Mesothelial cell of epicardium (in vitro differentiated cells): ENCODE measurements at regions not wholly inside any gene's neighbourhood (a gene's known extent, or its start where the extent isn't known, plus 50 kb on each side); places are given as distances from the start of the nearest gene placed in this dataset.

Source experiments
- DNase-seq, 2 experiments: peaks; one replicate each; pipeline ENCODE4 v3.0.0; 2021; ENCODE audit warnings: low spot score in 2 of 2; ENCODE audit not compliant: unreplicated experiment in 2 of 2
- H3K27ac Mint-ChIP-seq: 2 replicates; pipeline ENCODE4 v1.8.0; 2021; ENCODE audit warnings: mixed read lengths
- H3K27me3 Mint-ChIP-seq: 2 replicates; pipeline ENCODE4 v1.8.0; 2021; ENCODE audit warnings: low read depth, mixed read lengths
- H3K36me3 Mint-ChIP-seq: 2 replicates; pipeline ENCODE4 v1.8.0; 2021; ENCODE audit warnings: mixed read lengths
- H3K4me1 Mint-ChIP-seq: 2 replicates; pipeline ENCODE4 v1.8.0; 2021; ENCODE audit warnings: mixed read lengths
- H3K4me3 Mint-ChIP-seq: 2 replicates; pipeline ENCODE4 v1.8.0; 2021; ENCODE audit warnings: mild to moderate bottlenecking, moderate library complexity, mixed read lengths
- H3K9me3 Mint-ChIP-seq: 2 replicates; pipeline ENCODE4 v1.8.0; 2021; ENCODE audit warnings: mixed read lengths
- TF ChIP-seq, protein P1 (sequence below): fragments of 200-600 bp; sonication (generic); IDR thresholded peaks from one replicate; pipeline ENCODE4 v1.5.0; 2021; ENCODE audit warnings: antibody characterized with exemption; ENCODE audit not compliant: unreplicated experiment

DNA sequence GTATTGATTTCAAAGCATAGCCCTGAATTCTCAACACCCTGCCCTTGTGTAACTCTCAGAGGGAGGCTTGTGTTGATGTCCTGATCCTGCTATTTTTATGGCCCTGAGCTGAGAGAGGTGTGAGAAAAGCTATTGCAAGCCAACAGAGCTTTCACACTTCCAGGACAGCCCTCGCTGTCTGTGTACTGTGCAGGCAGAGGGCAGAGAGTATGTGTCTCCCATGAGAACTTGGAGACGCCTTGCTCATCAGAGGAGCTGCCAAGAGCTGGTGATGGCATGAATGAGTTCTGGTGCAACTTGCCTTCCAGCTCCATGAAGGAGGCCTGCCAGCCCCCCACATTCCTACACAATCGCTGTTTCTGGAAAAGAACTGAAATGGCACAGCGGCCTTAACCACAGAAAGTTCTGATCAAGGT, 144.1 kb upstream of the AJAP1 start:
- Mint-ChIP-seq H3K36me3 (no peaks in the 10 kb centered on the region), H3K9me3 (no peaks in the 10 kb centered on the region), H3K27ac (no peak overlapping the region), H3K4me1 (peaks cover 12% of the 10 kb centered on the region), H3K27me3 (peaks cover 7% of the 10 kb centered on the region), H3K4me3 (no peak overlapping the region)
- DNase-seq = no peak
- TF ChIP-seq, protein P1, sequence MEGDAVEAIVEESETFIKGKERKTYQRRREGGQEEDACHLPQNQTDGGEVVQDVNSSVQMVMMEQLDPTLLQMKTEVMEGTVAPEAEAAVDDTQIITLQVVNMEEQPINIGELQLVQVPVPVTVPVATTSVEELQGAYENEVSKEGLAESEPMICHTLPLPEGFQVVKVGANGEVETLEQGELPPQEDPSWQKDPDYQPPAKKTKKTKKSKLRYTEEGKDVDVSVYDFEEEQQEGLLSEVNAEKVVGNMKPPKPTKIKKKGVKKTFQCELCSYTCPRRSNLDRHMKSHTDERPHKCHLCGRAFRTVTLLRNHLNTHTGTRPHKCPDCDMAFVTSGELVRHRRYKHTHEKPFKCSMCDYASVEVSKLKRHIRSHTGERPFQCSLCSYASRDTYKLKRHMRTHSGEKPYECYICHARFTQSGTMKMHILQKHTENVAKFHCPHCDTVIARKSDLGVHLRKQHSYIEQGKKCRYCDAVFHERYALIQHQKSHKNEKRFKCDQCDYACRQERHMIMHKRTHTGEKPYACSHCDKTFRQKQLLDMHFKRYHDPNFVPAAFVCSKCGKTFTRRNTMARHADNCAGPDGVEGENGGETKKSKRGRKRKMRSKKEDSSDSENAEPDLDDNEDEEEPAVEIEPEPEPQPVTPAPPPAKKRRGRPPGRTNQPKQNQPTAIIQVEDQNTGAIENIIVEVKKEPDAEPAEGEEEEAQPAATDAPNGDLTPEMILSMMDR = no peak

- Mint-ChIP-seq H3K9me3 (no peaks in the 10 kb centered on the region), H3K27ac (no peak overlapping the region), H3K4me1 (peaks cover 15% of the 10 kb centered on the region), H3K27me3 (peaks cover 3% of the 10 kb centered on the region), H3K36me3 (no peaks in the 10 kb centered on the region), H3K4me3 (no peak overlapping the region)
- TF ChIP-seq, protein P1 = no peak
- no peak for DNase-seq
Measured at GRCh38 chr1:4511374-4511773, 143.0 kb upstream of the AJAP1 start.

DNA sequence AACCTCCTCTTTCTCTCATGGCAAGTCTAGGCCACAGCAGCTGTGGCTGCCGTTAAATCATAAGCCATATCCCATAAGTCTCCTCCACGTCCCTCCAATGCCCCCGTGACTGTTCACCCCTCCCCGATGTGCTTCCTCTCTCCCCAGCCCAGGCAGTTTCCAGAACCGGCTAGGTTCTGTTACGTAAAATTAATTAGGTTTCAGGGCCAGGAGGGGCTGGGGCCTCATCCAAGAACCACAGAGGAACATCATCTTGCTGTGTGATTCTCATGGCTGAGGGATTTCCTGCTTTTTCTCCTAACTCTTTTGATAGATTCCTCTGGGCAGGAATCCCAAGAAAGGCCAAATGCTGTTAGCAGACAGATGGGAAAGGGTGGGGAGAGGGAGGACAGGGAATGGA, 141.8 kb upstream of the AJAP1 start:
- peaks cover 15% of the 10 kb centered on the region for H3K4me1 Mint-ChIP-seq

DNA sequence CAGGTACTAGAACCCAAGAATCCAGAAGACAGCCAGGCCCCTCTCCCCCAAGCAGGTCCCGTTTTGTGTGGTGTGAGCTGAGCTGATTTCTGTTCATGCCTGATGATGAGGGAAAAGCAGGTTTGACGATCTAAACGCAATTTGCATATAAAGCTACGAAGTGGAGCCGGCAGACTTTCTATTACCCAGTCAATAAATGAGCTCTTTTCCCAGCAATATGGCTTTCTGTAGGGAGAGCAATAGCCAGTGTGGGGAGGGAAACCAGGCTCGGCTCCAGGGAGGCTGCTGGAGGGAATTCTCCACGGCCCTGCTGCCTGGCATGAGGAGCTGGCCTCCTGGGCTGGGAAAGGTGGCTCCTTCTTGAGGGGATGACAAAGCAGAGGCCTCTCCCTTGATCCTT, 140.7 kb upstream of the AJAP1 start:
- Mint-ChIP-seq H3K4me1 (peaks cover 15% of the 10 kb centered on the region), H3K9me3 (no peaks in the 10 kb centered on the region), H3K27ac (no peak overlapping the region), H3K27me3 (peaks cover 3% of the 10 kb centered on the region), H3K36me3 (no peaks in the 10 kb centered on the region), H3K4me3 (no peak overlapping the region)
- no peak for DNase-seq
- TF ChIP-seq, protein P1 = no peak

More for the DNA sequence above, 141.8 kb upstream of the AJAP1 start:
- H3K4me3 Mint-ChIP-seq = no peak overlapping the region
- TF ChIP-seq, protein P1 = no peak
- H3K9me3 Mint-ChIP-seq = no peaks in the 10 kb centered on the region
- H3K27me3 Mint-ChIP-seq = peaks cover 1% of the 10 kb centered on the region
- no peak for DNase-seq
- H3K27ac Mint-ChIP-seq = peak overlapping the region; percentile 60
- no peaks in the 10 kb centered on the region for H3K36me3 Mint-ChIP-seq

GRCh38 chr1:4515727-4516289, 138.6 kb upstream of the AJAP1 start:
- H3K9me3 Mint-ChIP-seq = no peaks in the 10 kb centered on the region
- TF ChIP-seq, protein P1 = no peak
- no peak overlapping the region for H3K4me3 Mint-ChIP-seq
- no peak overlapping the region for H3K27ac Mint-ChIP-seq
- peaks cover 2% of the 10 kb centered on the region for H3K27me3 Mint-ChIP-seq
- peaks cover 15% of the 10 kb centered on the region for H3K4me1 Mint-ChIP-seq
- H3K36me3 Mint-ChIP-seq = no peaks in the 10 kb centered on the region
- DNase-seq = no peak

- no peaks in the 10 kb centered on the region for H3K9me3 Mint-ChIP-seq
- DNase-seq = no peak
- peaks cover 2% of the 10 kb centered on the region for H3K27me3 Mint-ChIP-seq
- H3K4me1 Mint-ChIP-seq = peaks cover 15% of the 10 kb centered on the region
- H3K27ac Mint-ChIP-seq = no peak overlapping the region
- H3K4me3 Mint-ChIP-seq = no peak overlapping the region
- TF ChIP-seq, protein P1 = no peak
- H3K36me3 Mint-ChIP-seq = no peaks in the 10 kb centered on the region
Measured at GRCh38 chr1:4516596-4516995, 137.8 kb upstream of the AJAP1 start.
